ENCODE measurements at regions not wholly inside any gene's neighbourhood (a gene's known extent, or its start where the extent isn't known, plus 50 kb on each side); places are given as distances from the start of the nearest gene placed in this dataset.
A peak's percentile ranks its signal among the peaks of the same experiment; 100 is the strongest.
"Not testable (repeated sequence)": the region's sequence is repeated elsewhere in the genome, so short reads cannot be mapped to it uniquely, and the experiment has no call there.

- Histone ChIP-seq H3K4me3 (no peak overlapping the region), H3K27ac (no peak overlapping the region), H3K36me3 (no peaks in the 10 kb centered on the region), H3K4me1 (no peaks in the 10 kb centered on the region), H3K9me3 (no peaks in the 10 kb centered on the region), H3K27me3 (no peaks in the 10 kb centered on the region)
- no peak for TF ChIP-seq CTCF (IDR thresholded peaks at IDR 0.05 in 4 of 5, conservative IDR thresholded peaks at IDR 0.05 in 1 of 5)
- TF ChIP-seq POLR2A (IDR thresholded peaks at IDR 0.05): no peak
- DNase-seq: no peak
- in situ Hi-C loops (cut with MboI; ENCODE audit: low sequenced_read_pairs in 4 of 4): loop anchor here in 2 of 4 donors (10.0 to 25.0 kb wide), 3 partner anchors 136 to 494 kb away; partner anchors contain the start of gene ADCY2 (in 1 of the 2)
- intact Hi-C loops (cut with DNase I; ENCODE audit: low total_unique reads): no loop called here
- no peak for ATAC-seq
Observed at GRCh38 chr5:7251132-7251531, 144.8 kb upstream of the ADCY2 start.

- in situ Hi-C loops (cut with MboI; ENCODE audit: low sequenced_read_pairs in 4 of 4) (loop anchor here in 2 of 4 donors (25.0 kb wide), 2 partner anchors 126 to 476 kb away; partner anchors contain the start of gene ADCY2 (in 1 of the 2)), intact Hi-C loops (cut with DNase I; ENCODE audit: low total_unique reads) (loop anchor here (1.0 to 5.0 kb wide), 5 partner anchors 131 to 556 kb away; no protein-coding TSS in a partner anchor)
- ATAC-seq: peak in 1 of 2 donors; percentile 81
Observed at GRCh38 chr5:7261049-7261448, 134.9 kb upstream of the ADCY2 start.

GRCh38 chr5:7261900-7262299 lies 134.0 kb upstream of the ADCY2 start:
- intact Hi-C loops (cut with DNase I; ENCODE audit: low total_unique reads): loop anchor here (1.0 to 5.0 kb wide), 5 partner anchors 130 to 555 kb away; no protein-coding TSS in a partner anchor
- H3K4me1 ChIP-seq: no peaks in the 10 kb centered on the region
- DNase-seq (no peak), ATAC-seq (no peak)
- H3K27me3 ChIP-seq: no peaks in the 10 kb centered on the region
- no peaks in the 10 kb centered on the region for H3K9me3 ChIP-seq
- H3K27ac ChIP-seq: no peak overlapping the region
- in situ Hi-C loops (cut with MboI; ENCODE audit: low sequenced_read_pairs in 4 of 4): loop anchor here in 2 of 4 donors (25.0 kb wide), 2 partner anchors 125 to 475 kb away; partner anchors contain the start of gene ADCY2 (in 1 of the 2)
- H3K4me3 ChIP-seq: peak overlapping the region in 1 of 4 donors; percentile 25
- TF ChIP-seq CTCF (IDR thresholded peaks at IDR 0.05 in 4 of 5, conservative IDR thresholded peaks at IDR 0.05 in 1 of 5): no peak
- TF ChIP-seq POLR2A (IDR thresholded peaks at IDR 0.05): no peak
- H3K36me3 ChIP-seq: no peaks in the 10 kb centered on the region

More at GRCh38 chr5:7261049-7261448, 134.9 kb upstream of the ADCY2 start:
- Histone ChIP-seq H3K4me3 (no peak overlapping the region), H3K9me3 (no peaks in the 10 kb centered on the region), H3K36me3 (no peaks in the 10 kb centered on the region), H3K27me3 (no peaks in the 10 kb centered on the region), H3K4me1 (no peaks in the 10 kb centered on the region), H3K27ac (no peak overlapping the region)
- DNase-seq: no peak
- no peak for TF ChIP-seq POLR2A (IDR thresholded peaks at IDR 0.05)
- peak; percentile 43 to 64 (median 52) for TF ChIP-seq CTCF (IDR thresholded peaks at IDR 0.05 in 4 of 5, conservative IDR thresholded peaks at IDR 0.05 in 1 of 5)

- not testable (repeated sequence) for H3K27ac ChIP-seq, H3K27me3 ChIP-seq, ATAC-seq, DNase-seq, H3K4me3 ChIP-seq, H3K36me3 ChIP-seq, H3K9me3 ChIP-seq, H3K4me1 ChIP-seq
- in situ Hi-C loops (cut with MboI; ENCODE audit: low sequenced_read_pairs in 4 of 4): loop anchor here in 2 of 4 donors (25.0 kb wide), 2 partner anchors 124 to 474 kb away; partner anchors contain the start of gene ADCY2 (in 1 of the 2)
- intact Hi-C loops (cut with DNase I; ENCODE audit: low total_unique reads): loop anchor here (5.0 kb wide), 2 partner anchors 199 to 254 kb away; no protein-coding TSS in a partner anchor
Observed at GRCh38 chr5:7263398-7264015, 132.4 kb upstream of the ADCY2 start.

- H3K4me3 ChIP-seq; H3K36me3 ChIP-seq; H3K27me3 ChIP-seq; intact Hi-C loops (cut with DNase I; ENCODE audit: low total_unique reads); H3K9me3 ChIP-seq; ATAC-seq; DNase-seq; H3K27ac ChIP-seq; H3K4me1 ChIP-seq: not testable (repeated sequence)
- in situ Hi-C loops (cut with MboI; ENCODE audit: low sequenced_read_pairs in 4 of 4): loop anchor here in 2 of 4 donors (25.0 kb wide), 2 partner anchors 122 to 472 kb away; partner anchors contain the start of gene ADCY2 (in 1 of the 2)
Observed at GRCh38 chr5:7265776-7266175, 130.2 kb upstream of the ADCY2 start.

- DNase-seq; H3K36me3 ChIP-seq; ATAC-seq; H3K9me3 ChIP-seq; H3K4me1 ChIP-seq; H3K27ac ChIP-seq; H3K27me3 ChIP-seq; intact Hi-C loops (cut with DNase I; ENCODE audit: low total_unique reads); H3K4me3 ChIP-seq: not testable (repeated sequence)
- in situ Hi-C loops (cut with MboI; ENCODE audit: low sequenced_read_pairs in 4 of 4): loop anchor here in 2 of 4 donors (25.0 kb wide), 2 partner anchors 119 to 469 kb away; partner anchors contain the start of gene ADCY2 (in 1 of the 2)
Observed at GRCh38 chr5:7268722-7269121, 127.2 kb upstream of the ADCY2 start.

All from gastrocnemius medialis (tissue), 4 donors.